ENCODE measurements at regions not wholly inside any gene's neighbourhood (a gene's known extent, or its start where the extent isn't known, plus 50 kb on each side); places are given as distances from the start of the nearest gene placed in this dataset.
A peak's percentile ranks its signal among the peaks of the same experiment; 100 is the strongest.

DNA sequence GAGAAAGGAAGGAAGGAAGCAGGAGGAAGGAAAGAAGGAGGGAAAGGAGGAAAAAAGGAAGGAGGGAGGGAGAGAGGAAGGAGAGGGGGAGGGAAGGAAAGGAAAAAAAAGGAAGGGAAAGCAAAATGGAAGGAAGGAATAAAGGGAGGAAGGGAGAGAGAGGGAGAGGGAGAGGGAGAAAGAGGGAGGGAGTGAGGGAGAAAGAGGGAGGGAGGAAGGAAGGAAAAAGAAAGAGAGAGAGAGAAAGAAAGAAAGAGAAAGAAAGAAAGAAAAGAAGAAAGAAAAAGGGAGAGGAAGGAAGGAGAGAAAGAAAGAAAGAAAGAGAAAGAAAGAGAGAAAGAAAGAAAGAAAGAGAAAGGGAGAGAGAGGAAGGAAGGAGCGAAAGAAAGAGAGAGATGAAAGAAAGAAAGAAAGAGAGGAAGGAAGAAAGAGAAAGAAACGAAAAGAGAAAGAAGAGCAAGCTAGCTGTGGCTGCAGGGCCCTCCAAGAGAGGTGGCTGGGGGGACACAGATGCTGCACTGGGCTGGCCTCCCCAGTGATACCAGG lies 472.4 kb upstream of the MGMT start:
- DNase-seq = no peak

GRCh38 chr10:128995676-128996075 lies 471.4 kb upstream of the MGMT start:
- no peak for DNase-seq

- DNase-seq = no peak
Observed at GRCh38 chr10:128996092-128996491, 470.9 kb upstream of the MGMT start.

GRCh38 chr10:128998101-128998805 lies 468.8 kb upstream of the MGMT start:
- DNase-seq = no peak

DNA sequence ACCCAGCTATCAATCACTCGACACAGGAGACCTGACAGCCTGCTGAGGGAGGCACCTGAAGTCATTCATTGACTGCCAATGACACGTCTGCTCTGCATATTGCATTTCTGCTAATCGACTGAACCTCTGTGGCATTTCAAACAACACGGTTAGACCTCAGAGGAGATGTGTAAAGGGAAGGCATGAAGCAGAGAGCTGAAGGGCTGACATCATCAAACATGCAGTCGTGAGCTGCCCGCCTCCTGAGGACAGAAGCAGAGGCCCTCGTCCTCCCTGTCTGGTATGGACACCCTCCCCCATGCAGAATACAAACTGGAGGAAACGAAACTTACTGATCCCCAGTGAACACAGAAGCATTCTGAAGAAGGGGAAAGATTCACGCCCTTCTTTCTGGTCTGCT lies 462.6 kb upstream of the MGMT start:
- no peak for DNase-seq

- DNase-seq = no peak
Observed at GRCh38 chr10:129005080-129005479, 462.0 kb upstream of the MGMT start.

- no peak for DNase-seq
Observed at GRCh38 chr10:129005804-129006203, 461.2 kb upstream of the MGMT start.

GRCh38 chr10:129018511-129018910 lies 448.5 kb upstream of the MGMT start:
- no peak for DNase-seq

- no peak for DNase-seq
Observed at GRCh38 chr10:129020651-129021330, 446.2 kb upstream of the MGMT start.

GRCh38 chr10:129021594-129022304 lies 445.3 kb upstream of the MGMT start:
- no peak for DNase-seq

- no peak for DNase-seq
Observed at GRCh38 chr10:129023082-129023481, 444.0 kb upstream of the MGMT start.

GRCh38 chr10:129024046-129024445 lies 443.0 kb upstream of the MGMT start:
- no peak for DNase-seq

DNA sequence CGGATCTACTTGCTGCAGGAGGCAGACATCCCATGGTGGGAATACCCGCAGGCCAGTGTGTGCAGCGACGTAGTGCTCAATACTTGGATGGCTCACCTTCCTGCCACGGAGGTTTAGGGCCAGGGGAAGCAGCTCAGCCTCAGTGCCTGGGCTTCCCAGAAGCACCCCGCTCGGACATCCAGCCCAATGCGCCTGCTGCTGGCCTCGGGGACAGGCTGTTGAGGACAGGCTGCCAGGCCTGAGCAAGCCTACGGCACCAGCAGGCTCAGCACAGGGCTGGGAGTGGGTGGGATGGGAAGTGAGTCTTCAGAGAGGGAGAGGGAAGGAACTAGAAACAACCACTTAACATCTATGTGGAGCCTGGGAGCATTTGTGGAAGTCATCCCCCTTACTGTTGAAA lies 441.3 kb upstream of the MGMT start:
- no peak for DNase-seq

- no peak for DNase-seq
Observed at GRCh38 chr10:129027906-129028305, 439.1 kb upstream of the MGMT start.

DNA sequence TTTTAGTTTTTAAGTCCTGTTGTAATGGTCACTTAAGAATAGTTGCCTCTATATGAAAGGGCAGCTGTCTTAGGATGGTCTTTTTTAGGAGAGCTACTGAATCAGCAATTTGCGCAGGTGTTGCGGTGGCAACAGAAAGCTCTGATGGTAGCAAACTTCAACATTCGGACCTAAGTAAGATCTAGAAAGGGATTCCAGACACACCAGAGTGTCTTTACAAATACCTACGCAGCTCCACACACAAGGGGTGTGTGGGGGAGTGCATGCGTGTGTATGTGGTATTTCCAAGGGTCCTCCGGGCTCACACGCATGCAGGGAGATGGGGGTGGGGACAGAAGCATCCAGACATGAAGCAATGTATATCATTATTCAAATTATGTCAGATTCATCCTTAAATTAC lies 438.6 kb upstream of the MGMT start:
- DNase-seq = no peak

- no peak for DNase-seq
Observed at GRCh38 chr10:129029051-129029450, 438.0 kb upstream of the MGMT start.

DNA sequence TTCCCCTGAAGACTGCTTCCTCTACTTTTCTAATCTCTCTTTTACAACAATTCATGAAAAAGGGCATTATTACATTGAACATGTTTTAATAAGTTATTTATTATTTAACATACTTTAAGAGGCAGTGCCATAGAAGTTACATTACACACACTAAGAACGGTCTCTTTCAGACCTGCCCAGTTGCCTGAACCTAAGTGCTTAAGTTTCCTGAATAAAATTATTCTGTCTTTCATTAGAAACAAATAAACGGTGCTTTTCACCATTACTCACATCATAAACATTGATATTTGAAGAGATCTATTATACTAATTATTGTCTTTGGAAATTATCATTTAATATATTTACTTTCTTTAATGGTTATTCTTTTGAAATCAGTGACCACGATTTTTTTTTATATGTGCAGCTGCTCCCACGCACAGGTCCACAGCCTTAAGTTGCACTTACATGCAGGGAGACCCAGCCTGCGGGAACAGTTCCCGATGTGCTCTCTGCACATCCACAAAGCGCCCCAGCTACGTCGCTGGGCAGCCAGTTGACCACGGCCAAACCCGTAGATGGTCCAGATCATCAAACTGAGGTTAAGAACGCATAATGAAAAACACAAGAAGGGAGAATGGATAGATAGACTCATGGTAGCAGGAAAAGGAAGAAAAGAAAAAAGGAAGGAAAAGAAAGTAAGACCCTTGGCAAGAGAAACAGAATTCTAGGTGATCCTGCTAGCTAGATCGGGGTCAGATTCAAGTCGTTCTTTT lies 437.0 kb upstream of the MGMT start:
- no peak for DNase-seq

DNA sequence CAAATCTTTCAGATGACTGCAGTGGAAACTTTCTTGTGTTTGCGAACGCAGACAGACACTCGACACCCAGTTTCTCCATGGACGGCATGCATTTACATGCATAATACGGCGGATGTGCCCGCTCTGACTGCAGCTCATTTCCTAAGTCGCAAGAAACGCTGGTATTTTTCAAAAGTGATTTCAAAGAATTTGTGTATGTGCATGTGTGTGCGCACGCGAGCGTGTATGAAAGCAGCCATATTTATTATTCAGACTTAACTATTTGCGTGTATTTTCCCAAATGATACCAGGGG lies 436.5 kb upstream of the MGMT start:
- no peak for DNase-seq

DNA sequence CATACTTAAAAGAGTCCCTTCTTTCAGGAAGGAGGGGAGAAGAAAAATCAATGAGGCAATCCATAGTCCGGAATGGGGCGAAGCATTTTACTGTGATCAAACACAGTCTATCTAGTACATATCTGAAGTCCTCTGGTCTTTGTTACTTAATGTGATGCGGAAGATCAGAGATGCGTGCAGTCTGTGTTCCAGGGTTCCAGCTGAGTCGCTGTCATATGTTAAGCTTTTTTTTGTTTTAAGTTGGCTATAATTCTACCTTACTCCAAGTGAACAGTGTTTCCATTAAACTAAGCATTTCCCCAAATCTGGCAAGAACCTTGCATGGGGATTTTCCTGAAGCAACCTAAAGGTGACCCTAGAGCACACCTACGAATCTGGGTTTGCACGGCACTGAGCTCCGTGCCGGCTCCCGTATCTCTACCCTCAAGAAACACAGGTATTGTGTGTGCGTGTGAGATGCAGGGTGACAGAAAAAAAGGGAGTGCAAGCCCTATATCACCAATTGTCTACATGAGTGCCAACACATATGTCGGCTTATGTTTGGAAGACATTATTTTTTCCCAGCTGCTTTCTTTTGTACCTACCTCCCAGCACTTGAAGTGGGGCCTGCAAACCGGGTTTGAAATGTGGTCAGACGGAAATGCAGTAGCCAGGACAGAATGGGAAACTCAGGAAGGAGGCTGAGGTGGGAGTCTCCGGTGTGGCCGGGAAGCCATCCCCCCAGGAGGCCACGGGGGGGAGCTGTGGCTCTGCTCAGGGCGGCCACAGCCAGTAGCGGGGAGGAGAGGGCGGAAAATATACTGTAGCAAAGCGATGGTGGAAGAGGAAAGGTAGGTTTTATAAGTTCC lies 435.8 kb upstream of the MGMT start:
- DNase-seq = peak; percentile 54

DNA sequence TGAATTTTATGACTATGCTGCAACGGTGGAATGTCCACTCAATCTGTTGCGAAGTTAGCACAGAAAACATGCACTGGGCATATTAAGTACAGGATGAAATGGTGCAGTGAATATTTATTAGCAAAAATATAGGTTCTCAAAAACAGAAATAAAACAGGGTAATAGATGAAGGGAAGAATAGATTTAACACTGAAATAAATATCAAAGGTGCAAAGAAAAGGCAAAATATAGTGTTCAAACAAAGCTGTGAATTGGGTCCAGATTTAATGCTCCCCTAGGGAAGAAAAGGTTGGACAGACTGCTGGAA lies 435.2 kb upstream of the MGMT start:
- DNase-seq = no peak

DNA sequence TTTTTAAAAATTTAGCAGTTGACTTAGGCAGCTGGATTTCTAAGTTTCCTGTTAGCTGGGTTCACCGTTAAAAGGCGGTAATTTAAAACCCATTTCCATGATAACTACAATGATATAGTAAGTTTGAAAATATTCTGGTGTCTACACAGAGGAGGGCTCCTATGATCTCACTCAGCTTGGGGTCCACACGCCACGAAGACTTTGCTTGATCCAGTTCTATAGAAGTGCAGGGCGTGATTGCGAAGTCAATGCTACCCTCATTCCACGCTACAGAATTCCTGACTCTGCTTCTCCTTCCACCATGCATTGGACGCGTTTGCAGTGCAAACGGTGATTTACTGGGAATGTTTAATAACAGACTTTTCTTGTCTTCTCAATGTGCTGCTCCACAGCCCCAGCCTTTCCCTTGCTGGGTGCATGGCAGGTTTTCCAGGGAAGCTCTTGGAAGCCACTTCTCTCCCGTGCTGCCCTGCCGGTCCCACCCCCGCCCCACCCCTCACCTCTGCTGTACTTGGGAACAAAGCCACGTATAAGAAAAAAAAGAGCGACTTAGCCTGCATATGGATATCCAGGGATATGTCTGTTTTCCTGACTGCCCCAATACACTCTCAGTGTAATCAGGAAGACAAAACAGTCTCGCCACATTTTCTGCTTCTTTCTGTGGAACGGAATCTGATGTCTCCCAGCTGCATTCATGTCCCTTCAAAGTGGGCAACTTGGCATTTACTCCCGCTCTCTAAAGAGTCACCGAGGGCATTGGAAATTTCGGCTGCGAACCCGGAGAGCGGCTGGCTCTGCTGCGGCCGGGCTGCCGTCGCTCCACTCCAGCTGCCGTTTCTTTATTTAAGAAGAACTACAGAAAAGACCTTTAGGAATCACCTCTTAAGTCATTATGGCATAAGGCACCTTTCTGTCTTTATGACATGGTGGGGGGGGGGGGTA lies 434.4 kb upstream of the MGMT start:
- no peak for DNase-seq

All from stimulated activated CD4-positive, alpha-beta T cell treated with anti-CD3 and anti-CD28 coated beads, Interleukin-4, amount 100 ng/mL, for 1 hour (primary cell).